HL-60 (cell line): ENCODE measurements at regions not wholly inside any gene's neighbourhood (a gene's known extent, or its start where the extent isn't known, plus 50 kb on each side); places are given as distances from the start of the nearest gene placed in this dataset.
"Not testable (repeated sequence)": the region's sequence is repeated elsewhere in the genome, so short reads cannot be mapped to it uniquely, and the experiment has no call there.

Experiments
- GABPA ChIP-seq: IDR thresholded peaks from 2 replicates; pipeline ENCODE4 v1.6.1; 2012; ENCODE audit warnings: low read depth
- POLR2AphosphoS5 ChIP-seq: IDR thresholded peaks from 2 replicates; pipeline ENCODE4 v1.6.1; 2012; ENCODE audit warnings: low read depth
- SPI1 ChIP-seq: IDR thresholded peaks from 2 replicates; pipeline ENCODE4 v1.6.1; 2012; ENCODE audit warnings: low read depth, mild to moderate bottlenecking, borderline replicate concordance
- TF ChIP-seq, protein P1 (sequence below): IDR thresholded peaks from one replicate; pipeline ENCODE4 v1.5.1; 2011; ENCODE audit warnings: low read length, control low read depth, inconsistent platforms; ENCODE audit not compliant: insufficient read depth
- TF ChIP-seq, protein P2 (sequence below): IDR thresholded peaks from 2 replicates; pipeline ENCODE4 v1.6.1; 2012; ENCODE audit warnings: low read depth; ENCODE audit not compliant: insufficient replicate concordance

GRCh38 chr9:66266202-66266601 lies 529.3 kb downstream of the FOXD4L4 start:
- TF ChIP-seq, protein P1, sequence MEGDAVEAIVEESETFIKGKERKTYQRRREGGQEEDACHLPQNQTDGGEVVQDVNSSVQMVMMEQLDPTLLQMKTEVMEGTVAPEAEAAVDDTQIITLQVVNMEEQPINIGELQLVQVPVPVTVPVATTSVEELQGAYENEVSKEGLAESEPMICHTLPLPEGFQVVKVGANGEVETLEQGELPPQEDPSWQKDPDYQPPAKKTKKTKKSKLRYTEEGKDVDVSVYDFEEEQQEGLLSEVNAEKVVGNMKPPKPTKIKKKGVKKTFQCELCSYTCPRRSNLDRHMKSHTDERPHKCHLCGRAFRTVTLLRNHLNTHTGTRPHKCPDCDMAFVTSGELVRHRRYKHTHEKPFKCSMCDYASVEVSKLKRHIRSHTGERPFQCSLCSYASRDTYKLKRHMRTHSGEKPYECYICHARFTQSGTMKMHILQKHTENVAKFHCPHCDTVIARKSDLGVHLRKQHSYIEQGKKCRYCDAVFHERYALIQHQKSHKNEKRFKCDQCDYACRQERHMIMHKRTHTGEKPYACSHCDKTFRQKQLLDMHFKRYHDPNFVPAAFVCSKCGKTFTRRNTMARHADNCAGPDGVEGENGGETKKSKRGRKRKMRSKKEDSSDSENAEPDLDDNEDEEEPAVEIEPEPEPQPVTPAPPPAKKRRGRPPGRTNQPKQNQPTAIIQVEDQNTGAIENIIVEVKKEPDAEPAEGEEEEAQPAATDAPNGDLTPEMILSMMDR, result not testable (repeated sequence)
- TF ChIP-seq, protein P2, sequence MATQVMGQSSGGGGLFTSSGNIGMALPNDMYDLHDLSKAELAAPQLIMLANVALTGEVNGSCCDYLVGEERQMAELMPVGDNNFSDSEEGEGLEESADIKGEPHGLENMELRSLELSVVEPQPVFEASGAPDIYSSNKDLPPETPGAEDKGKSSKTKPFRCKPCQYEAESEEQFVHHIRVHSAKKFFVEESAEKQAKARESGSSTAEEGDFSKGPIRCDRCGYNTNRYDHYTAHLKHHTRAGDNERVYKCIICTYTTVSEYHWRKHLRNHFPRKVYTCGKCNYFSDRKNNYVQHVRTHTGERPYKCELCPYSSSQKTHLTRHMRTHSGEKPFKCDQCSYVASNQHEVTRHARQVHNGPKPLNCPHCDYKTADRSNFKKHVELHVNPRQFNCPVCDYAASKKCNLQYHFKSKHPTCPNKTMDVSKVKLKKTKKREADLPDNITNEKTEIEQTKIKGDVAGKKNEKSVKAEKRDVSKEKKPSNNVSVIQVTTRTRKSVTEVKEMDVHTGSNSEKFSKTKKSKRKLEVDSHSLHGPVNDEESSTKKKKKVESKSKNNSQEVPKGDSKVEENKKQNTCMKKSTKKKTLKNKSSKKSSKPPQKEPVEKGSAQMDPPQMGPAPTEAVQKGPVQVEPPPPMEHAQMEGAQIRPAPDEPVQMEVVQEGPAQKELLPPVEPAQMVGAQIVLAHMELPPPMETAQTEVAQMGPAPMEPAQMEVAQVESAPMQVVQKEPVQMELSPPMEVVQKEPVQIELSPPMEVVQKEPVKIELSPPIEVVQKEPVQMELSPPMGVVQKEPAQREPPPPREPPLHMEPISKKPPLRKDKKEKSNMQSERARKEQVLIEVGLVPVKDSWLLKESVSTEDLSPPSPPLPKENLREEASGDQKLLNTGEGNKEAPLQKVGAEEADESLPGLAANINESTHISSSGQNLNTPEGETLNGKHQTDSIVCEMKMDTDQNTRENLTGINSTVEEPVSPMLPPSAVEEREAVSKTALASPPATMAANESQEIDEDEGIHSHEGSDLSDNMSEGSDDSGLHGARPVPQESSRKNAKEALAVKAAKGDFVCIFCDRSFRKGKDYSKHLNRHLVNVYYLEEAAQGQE, result not testable (repeated sequence)
- not testable (repeated sequence) for TF ChIP-seq GABPA, POLR2AphosphoS5, SPI1
